ENCODE measurements at regions not wholly inside any gene's neighbourhood (a gene's known extent, or its start where the extent isn't known, plus 50 kb on each side); places are given as distances from the start of the nearest gene placed in this dataset.

DNA sequence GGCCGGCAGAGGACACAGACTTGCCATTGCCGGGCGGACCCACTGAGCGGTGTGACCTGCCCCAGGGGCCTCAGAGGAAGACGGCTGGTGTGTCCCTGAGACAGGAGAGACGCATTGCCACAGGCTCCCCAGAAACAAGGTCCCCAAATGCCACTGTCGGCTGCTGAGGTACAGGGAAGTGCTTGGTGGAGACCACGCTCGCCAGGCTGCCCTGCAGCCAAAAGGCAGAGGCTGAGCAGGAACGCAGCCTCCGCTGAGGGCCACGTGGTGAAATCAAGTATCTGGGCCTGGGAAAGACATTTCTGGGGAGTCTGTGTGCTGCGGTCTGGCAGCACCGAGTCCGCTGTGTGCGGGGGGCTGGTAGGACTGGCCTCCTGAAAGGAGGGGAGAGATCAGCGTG lies 794.9 kb downstream of the BRD1 start:
- H3K4me3 ChIP-seq (ENCODE audit: insufficient read depth, low read depth, low read length), result no peak overlapping the region
- TF ChIP-seq RCOR1 (IDR thresholded peaks at IDR 0.05; ENCODE audit: insufficient replicate concordance, low read length), result no peak
- no peak for TF ChIP-seq MXI1 (IDR thresholded peaks at IDR 0.05; ENCODE audit: borderline replicate concordance, low read depth, low read length)
- TF ChIP-seq, protein P1, sequence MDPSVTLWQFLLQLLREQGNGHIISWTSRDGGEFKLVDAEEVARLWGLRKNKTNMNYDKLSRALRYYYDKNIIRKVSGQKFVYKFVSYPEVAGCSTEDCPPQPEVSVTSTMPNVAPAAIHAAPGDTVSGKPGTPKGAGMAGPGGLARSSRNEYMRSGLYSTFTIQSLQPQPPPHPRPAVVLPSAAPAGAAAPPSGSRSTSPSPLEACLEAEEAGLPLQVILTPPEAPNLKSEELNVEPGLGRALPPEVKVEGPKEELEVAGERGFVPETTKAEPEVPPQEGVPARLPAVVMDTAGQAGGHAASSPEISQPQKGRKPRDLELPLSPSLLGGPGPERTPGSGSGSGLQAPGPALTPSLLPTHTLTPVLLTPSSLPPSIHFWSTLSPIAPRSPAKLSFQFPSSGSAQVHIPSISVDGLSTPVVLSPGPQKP (IDR thresholded peaks at IDR 0.05; ENCODE audit: borderline replicate concordance, low read depth, low read length), result no peak
- no peak for TF ChIP-seq POLR2A (IDR thresholded peaks at IDR 0.05; ENCODE audit: low read depth, low read length)
- no peak for TF ChIP-seq CEBPB (IDR thresholded peaks at IDR 0.05; ENCODE audit: low read depth, low read length)
- no peak for TF ChIP-seq MAZ (IDR thresholded peaks at IDR 0.05; ENCODE audit: borderline replicate concordance, low read depth, low read length)
- TF ChIP-seq CHD1 (IDR thresholded peaks at IDR 0.05; ENCODE audit: low read depth, low read length), result no peak
- TF ChIP-seq MAFK (IDR thresholded peaks at IDR 0.05; ENCODE audit: low read depth, low read length), result no peak
- TF ChIP-seq BHLHE40 (IDR thresholded peaks at IDR 0.05; ENCODE audit: low read depth, low read length), result no peak
- TF ChIP-seq, protein P2, sequence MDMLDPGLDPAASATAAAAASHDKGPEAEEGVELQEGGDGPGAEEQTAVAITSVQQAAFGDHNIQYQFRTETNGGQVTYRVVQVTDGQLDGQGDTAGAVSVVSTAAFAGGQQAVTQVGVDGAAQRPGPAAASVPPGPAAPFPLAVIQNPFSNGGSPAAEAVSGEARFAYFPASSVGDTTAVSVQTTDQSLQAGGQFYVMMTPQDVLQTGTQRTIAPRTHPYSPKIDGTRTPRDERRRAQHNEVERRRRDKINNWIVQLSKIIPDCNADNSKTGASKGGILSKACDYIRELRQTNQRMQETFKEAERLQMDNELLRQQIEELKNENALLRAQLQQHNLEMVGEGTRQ (IDR thresholded peaks at IDR 0.05; ENCODE audit: low read depth, low read length), result no peak
- TF ChIP-seq RFX5 (IDR thresholded peaks at IDR 0.05; ENCODE audit: low read depth, low read length), result no peak
- no peak for TF ChIP-seq NFE2L2 (IDR thresholded peaks at IDR 0.05; ENCODE audit: low read depth, low read length)
- no peak for TF ChIP-seq SMC3 (IDR thresholded peaks at IDR 0.05; ENCODE audit: low read depth, low read length)
- no peak for TF ChIP-seq RAD21 (IDR thresholded peaks at IDR 0.05; ENCODE audit: low read length)

More for the DNA sequence above, 794.9 kb downstream of the BRD1 start:
- Histone ChIP-seq H3K9me1 (ENCODE audit: insufficient read depth, low read length) (no peaks in the 10 kb centered on the region), H2BK15ac (ENCODE audit: low read depth, low read length) (no peak overlapping the region), H2AK9ac (replicated peaks; ENCODE audit: low read depth, low read length, poor library complexity) (no peak overlapping the region), H2BK20ac (ENCODE audit: low read depth, low read length) (no peak overlapping the region), H4K20me1 (ENCODE audit: insufficient read depth, low read length) (no peaks in the 10 kb centered on the region), H3K27ac (ENCODE audit: insufficient read depth, low read length) (no peak overlapping the region), H3K36me3 (ENCODE audit: control insufficient read depth, insufficient read depth, low read length) (no peaks in the 10 kb centered on the region), H3K4ac (ENCODE audit: low read depth, low read length) (no peak overlapping the region), H4K91ac (ENCODE audit: insufficient read depth, low read depth, low read length) (no peak overlapping the region), H3K18ac (ENCODE audit: low read depth, low read length) (no peak overlapping the region), H3K56ac (ENCODE audit: extremely low read depth, insufficient read depth, low read length) (no peak overlapping the region), H3K4me2 (ENCODE audit: low read depth, low read length) (no peak overlapping the region), H2AK5ac (ENCODE audit: low read depth, low read length) (no peak overlapping the region), H3K4me1 (ENCODE audit: control insufficient read depth, insufficient read depth, low read length) (no peaks in the 10 kb centered on the region), H3K27me3 (ENCODE audit: control insufficient read depth, insufficient read depth, low read length) (no peaks in the 10 kb centered on the region), H2BK5ac (ENCODE audit: low read depth, low read length, poor library complexity, severe bottlenecking) (no peak overlapping the region), H4K8ac (ENCODE audit: low read depth in 2 of 2, low read length in 2 of 2) (no peak overlapping the region), H2BK120ac (ENCODE audit: low read depth, low read length) (no peak overlapping the region), H3K9ac (ENCODE audit: low read depth, low read length) (no peak overlapping the region), H3K79me1 (ENCODE audit: low read depth in 1 of 2, low read length in 2 of 2) (no peaks in the 10 kb centered on the region), H4K5ac (ENCODE audit: low read depth, low read length) (no peak overlapping the region), H3K23ac (ENCODE audit: low read depth, low read length) (no peak overlapping the region), H3K14ac (replicated peaks; ENCODE audit: low read depth, low read length) (no peak overlapping the region), H3K9me3 (ENCODE audit: control insufficient read depth, insufficient read depth, low read length) (peaks cover 55% of the 10 kb centered on the region), H2AFZ (replicated peaks; ENCODE audit: low read length, poor library complexity) (no peak overlapping the region)
- WGBS, 2 experiments (ENCODE audit: extremely low coverage in 2 of 2, insufficient read length in 1 of 2), result 50% methylated on average over 6 of the region's 17 CpGs; no CpG with 5 or more reads in 1 of the 2 experiments
- dilution Hi-C loops (cut with HindIII; ENCODE audit: low sequenced_read_pairs, unreplicated experiment) (no loop called here), intact Hi-C loops (cut with micrococcal nuclease) (no loop called here), in situ Hi-C loops (cut with MboI; ENCODE audit: low sequenced_read_pairs) (no loop called here)
- BruUV-seq (replicated peaks), result no TSS peak
- ChIA-PET CTCF (no interaction called here), POLR2A (ENCODE audit: unreplicated experiment) (no interaction called here)
- ATAC-seq (ENCODE audit: low read depth) (no peak), DNase-seq (no peak)

Data from IMR-90 (cell line).